ENCODE measurements at regions not wholly inside any gene's neighbourhood (a gene's known extent, or its start where the extent isn't known, plus 50 kb on each side); places are given as distances from the start of the nearest gene placed in this dataset.

GRCh38 chr7:41134300-41135255 is 568.3 kb downstream of the INHBA start (continued):
- no peak for TF ChIP-seq REST (IDR thresholded peaks at IDR 0.05; ENCODE audit: low read depth, low read length)
- TF ChIP-seq TCF12 (IDR thresholded peaks at IDR 0.05) = peak; percentile 91
- no peak for TF ChIP-seq IRF3 (IDR thresholded peaks at IDR 0.05; ENCODE audit: low read depth, low read length)
- TF ChIP-seq CTCF (IDR thresholded peaks at IDR 0.05) = no peak
- TF ChIP-seq NRF1 (IDR thresholded peaks at IDR 0.05; ENCODE audit: low read depth, low read length) = no peak
- peak; percentile 20; the same call in 1 of the 2 replicates for TF ChIP-seq NFIC (IDR thresholded peaks at IDR 0.05; ENCODE audit: borderline replicate concordance)
- no peak for TF ChIP-seq CHD2 (IDR thresholded peaks at IDR 0.05; ENCODE audit: low read length, partially characterized antibody)
- TF ChIP-seq ELF1 (IDR thresholded peaks at IDR 0.05) = no peak
- TF ChIP-seq GATA2 (CRISPR knock-in tag; IDR thresholded peaks at IDR 0.05) = no peak
- TF ChIP-seq MEF2A (IDR thresholded peaks at IDR 0.05; ENCODE audit: borderline replicate concordance, low read depth) = 0 out of 2 replicates have a peak, but pooled peaks have one; percentile 17
- TF ChIP-seq PBX3 (IDR thresholded peaks at IDR 0.05) = peak; percentile 95
- no peak for TF ChIP-seq TAF1 (IDR thresholded peaks at IDR 0.05; ENCODE audit: borderline replicate concordance, low read depth, low read length)
- peak; percentile 82 for TF ChIP-seq JUND (IDR thresholded peaks at IDR 0.05)
- peak; percentile 55; the same call in 1 of the 2 replicates for TF ChIP-seq POLR2AphosphoS5 (IDR thresholded peaks at IDR 0.05; ENCODE audit: low read depth, low read length)
- no peak for TF ChIP-seq EZH2phosphoT487 (IDR thresholded peaks at IDR 0.05; ENCODE audit: borderline replicate concordance, low read depth)
- no peak for TF ChIP-seq SMC3 (IDR thresholded peaks at IDR 0.05; ENCODE audit: low read depth, low read length)
- no peak for TF ChIP-seq RCOR1 (IDR thresholded peaks at IDR 0.05; ENCODE audit: low read length)
- peak; percentile 68 for TF ChIP-seq TEAD4 (IDR thresholded peaks at IDR 0.05; ENCODE audit: borderline replicate concordance, insufficient read depth)
- TF ChIP-seq USF2 (IDR thresholded peaks at IDR 0.05; ENCODE audit: borderline replicate concordance, low read depth, low read length) = no peak
- TF ChIP-seq RAD21 (IDR thresholded peaks at IDR 0.05; ENCODE audit: low read length) = no peak
- TF ChIP-seq FOXJ3 (CRISPR knock-in tag; IDR thresholded peaks at IDR 0.05) = no peak
- no peak for TF ChIP-seq YY1 (IDR thresholded peaks at IDR 0.05; ENCODE audit: low read depth)
- TF ChIP-seq ZBTB33 (IDR thresholded peaks at IDR 0.05; ENCODE audit: borderline replicate concordance, low read depth) = 0 out of 2 replicates have a peak, but pooled peaks have one; percentile 53
- TF ChIP-seq RFX5 (IDR thresholded peaks at IDR 0.05; ENCODE audit: low read length) = no peak

Measured in SK-N-SH (cell line).